ENCODE measurements at regions not wholly inside any gene's neighbourhood (a gene's known extent, or its start where the extent isn't known, plus 50 kb on each side); places are given as distances from the start of the nearest gene placed in this dataset.
"Not testable (repeated sequence)": the region's sequence is repeated elsewhere in the genome, so short reads cannot be mapped to it uniquely, and the experiment has no call there.

- Mint-ChIP-seq H3K9me3 (no peaks in the 10 kb centered on the region), H3K27ac (no peak overlapping the region), H3K27me3 (peaks cover 4% of the 10 kb centered on the region), H3K4me3 (no peak overlapping the region), H3K36me3 (ENCODE audit: low read depth) (no peaks in the 10 kb centered on the region), H3K4me1 (no peaks in the 10 kb centered on the region)
- ChIA-PET POLR2A (no interaction called here), CTCF (interaction anchor here (0.9 kb wide), 1 partner anchor 177 kb away, joined by 3 read pairs; no protein-coding TSS in a partner anchor)
- DNase-seq, result no peak
Measured at GRCh38 chr14:55908106-55908505, 210.1 kb upstream of the PELI2 start.

- Mint-ChIP-seq H3K9me3 (no peaks in the 10 kb centered on the region), H3K27me3 (peaks cover 8% of the 10 kb centered on the region), H3K4me3 (no peak overlapping the region), H3K36me3 (ENCODE audit: low read depth) (no peaks in the 10 kb centered on the region), H3K27ac (no peak overlapping the region), H3K4me1 (no peaks in the 10 kb centered on the region)
- POLR2A ChIA-PET, result no interaction called here
- no peak for DNase-seq
- CTCF ChIA-PET, result no interaction called here
Measured at GRCh38 chr14:55909879-55910278, 208.3 kb upstream of the PELI2 start.

DNA sequence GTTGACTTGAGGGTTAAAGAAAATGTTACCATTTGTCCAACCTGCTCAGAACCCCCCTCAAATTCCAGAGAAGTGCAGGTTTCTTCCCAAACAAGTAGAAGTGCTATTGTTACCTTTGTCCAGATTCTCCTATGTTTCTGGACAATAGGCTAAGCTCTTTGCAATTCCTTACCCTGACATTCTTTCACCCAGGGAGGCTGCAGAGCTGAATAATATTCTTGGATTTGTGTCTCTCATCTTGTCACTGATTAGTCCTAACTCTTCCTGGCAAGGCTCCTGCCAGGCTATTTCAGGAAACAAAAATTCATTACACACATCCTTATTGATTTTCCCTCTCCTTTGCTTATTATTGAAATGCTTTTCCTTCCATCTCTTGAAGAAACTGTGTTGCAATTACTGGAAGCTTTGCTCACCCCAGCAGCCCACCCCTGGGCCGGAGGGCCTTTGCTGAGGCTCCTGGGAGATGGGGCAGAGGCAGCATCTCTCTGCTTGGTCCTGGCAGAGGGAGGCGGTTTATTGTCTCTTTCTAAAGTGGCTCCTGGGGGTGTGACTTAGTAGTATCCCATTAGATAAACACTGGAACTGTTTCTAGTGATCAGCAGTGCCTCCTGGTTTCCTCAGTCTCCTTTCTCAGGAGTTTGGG, 207.5 kb upstream of the PELI2 start:
- Mint-ChIP-seq H3K4me3 (no peak overlapping the region), H3K4me1 (no peaks in the 10 kb centered on the region), H3K36me3 (ENCODE audit: low read depth) (no peaks in the 10 kb centered on the region), H3K27ac (no peak overlapping the region), H3K9me3 (no peaks in the 10 kb centered on the region), H3K27me3 (peaks cover 8% of the 10 kb centered on the region)
- no peak for DNase-seq
- ChIA-PET CTCF (interaction anchor here (0.6 kb wide), 1 partner anchor 433 kb away, joined by 4 read pairs; no protein-coding TSS in a partner anchor), POLR2A (no interaction called here)

DNA sequence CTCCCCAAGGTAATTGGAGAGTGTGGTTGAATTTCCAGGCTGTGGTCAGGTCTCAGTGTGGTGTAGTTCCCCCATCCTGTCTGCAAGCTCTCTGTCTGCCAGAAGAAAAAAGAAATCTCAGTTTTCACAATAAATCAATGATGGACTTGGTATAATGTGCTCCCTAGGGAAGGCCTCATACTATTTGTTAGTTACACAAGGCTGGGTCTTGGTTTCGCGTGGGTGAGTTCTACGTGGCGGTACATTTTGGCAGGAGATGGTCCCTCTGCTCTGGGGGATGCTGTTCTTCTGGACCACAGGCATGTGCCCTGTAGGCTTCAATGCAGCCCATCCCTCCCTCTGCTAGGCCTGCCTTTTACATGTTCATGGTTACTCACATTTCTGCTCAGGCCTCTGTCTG, 206.4 kb upstream of the PELI2 start:
- no peaks in the 10 kb centered on the region for H3K36me3 Mint-ChIP-seq (ENCODE audit: low read depth)
- DNase-seq, result no peak
- POLR2A ChIA-PET, result no interaction called here
- no peaks in the 10 kb centered on the region for H3K4me1 Mint-ChIP-seq
- CTCF ChIA-PET, result no interaction called here
- H3K9me3 Mint-ChIP-seq, result no peaks in the 10 kb centered on the region
- no peak overlapping the region for H3K4me3 Mint-ChIP-seq
- H3K27ac Mint-ChIP-seq, result no peak overlapping the region
- peaks cover 16% of the 10 kb centered on the region for H3K27me3 Mint-ChIP-seq

DNA sequence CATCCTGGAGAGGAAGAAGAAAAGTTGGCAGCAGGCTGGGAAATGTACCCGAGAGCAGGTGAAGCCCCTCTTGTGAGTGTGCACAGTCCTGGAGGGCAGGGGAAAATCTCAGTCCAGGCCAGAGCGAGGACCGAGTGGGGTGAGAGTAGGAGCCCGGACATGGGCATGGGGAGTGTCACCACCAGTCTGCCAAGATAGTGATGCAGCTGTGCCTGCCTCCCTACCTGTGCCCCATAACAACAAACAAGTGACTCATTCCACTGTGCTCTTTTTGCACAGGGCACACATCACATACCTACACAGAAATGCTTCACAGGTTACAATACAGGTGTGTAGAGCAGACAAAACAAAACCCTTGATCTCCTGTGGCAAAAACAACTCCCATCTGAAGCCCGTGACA, 205.9 kb upstream of the PELI2 start:
- peaks cover 20% of the 10 kb centered on the region for H3K27me3 Mint-ChIP-seq
- H3K9me3 Mint-ChIP-seq, result no peaks in the 10 kb centered on the region
- no peak overlapping the region for H3K4me3 Mint-ChIP-seq
- H3K4me1 Mint-ChIP-seq, result no peaks in the 10 kb centered on the region
- H3K27ac Mint-ChIP-seq, result no peak overlapping the region
- DNase-seq, result no peak
- POLR2A ChIA-PET, result no interaction called here
- CTCF ChIA-PET, result no interaction called here
- H3K36me3 Mint-ChIP-seq (ENCODE audit: low read depth), result no peaks in the 10 kb centered on the region

- Mint-ChIP-seq H3K36me3 (ENCODE audit: low read depth) (no peaks in the 10 kb centered on the region), H3K4me3 (no peak overlapping the region), H3K27me3 (peaks cover 20% of the 10 kb centered on the region), H3K4me1 (no peaks in the 10 kb centered on the region), H3K27ac (no peak overlapping the region), H3K9me3 (no peaks in the 10 kb centered on the region)
- ChIA-PET CTCF (no interaction called here), POLR2A (no interaction called here)
- no peak for DNase-seq
Measured at GRCh38 chr14:55913324-55914025, 204.7 kb upstream of the PELI2 start.

GRCh38 chr14:55914771-55915170, 203.4 kb upstream of the PELI2 start:
- no peak for DNase-seq
- no peaks in the 10 kb centered on the region for H3K36me3 Mint-ChIP-seq (ENCODE audit: low read depth)
- peaks cover 18% of the 10 kb centered on the region for H3K27me3 Mint-ChIP-seq
- H3K4me1 Mint-ChIP-seq, result no peaks in the 10 kb centered on the region
- no peaks in the 10 kb centered on the region for H3K9me3 Mint-ChIP-seq
- ChIA-PET CTCF (no interaction called here), POLR2A (no interaction called here)
- H3K4me3 Mint-ChIP-seq, result no peak overlapping the region
- H3K27ac Mint-ChIP-seq, result no peak overlapping the region

DNA sequence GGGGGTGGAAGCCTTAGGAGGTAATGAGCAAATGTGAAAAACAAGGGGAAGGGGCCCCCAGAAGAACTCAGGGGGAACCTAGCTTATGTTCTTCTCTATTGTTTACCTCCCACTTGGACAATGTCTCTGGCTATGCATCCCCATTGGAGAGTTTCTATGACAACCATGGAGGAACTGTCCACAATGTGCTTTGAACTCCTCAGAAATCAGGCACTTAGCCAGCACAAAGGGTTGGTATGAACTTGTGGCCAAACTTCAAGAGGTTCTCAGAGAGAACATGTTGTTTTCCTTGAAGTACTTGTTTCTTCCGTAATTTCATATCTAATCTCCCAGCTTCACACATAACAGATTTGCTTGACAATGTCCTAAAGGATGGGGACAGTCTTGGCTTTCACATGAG, 202.8 kb upstream of the PELI2 start:
- Mint-ChIP-seq H3K9me3 (no peaks in the 10 kb centered on the region), H3K36me3 (ENCODE audit: low read depth) (no peaks in the 10 kb centered on the region), H3K4me1 (no peaks in the 10 kb centered on the region), H3K27ac (no peak overlapping the region), H3K4me3 (no peak overlapping the region), H3K27me3 (peaks cover 18% of the 10 kb centered on the region)
- ChIA-PET POLR2A (no interaction called here), CTCF (no interaction called here)
- DNase-seq, result no peak

DNA sequence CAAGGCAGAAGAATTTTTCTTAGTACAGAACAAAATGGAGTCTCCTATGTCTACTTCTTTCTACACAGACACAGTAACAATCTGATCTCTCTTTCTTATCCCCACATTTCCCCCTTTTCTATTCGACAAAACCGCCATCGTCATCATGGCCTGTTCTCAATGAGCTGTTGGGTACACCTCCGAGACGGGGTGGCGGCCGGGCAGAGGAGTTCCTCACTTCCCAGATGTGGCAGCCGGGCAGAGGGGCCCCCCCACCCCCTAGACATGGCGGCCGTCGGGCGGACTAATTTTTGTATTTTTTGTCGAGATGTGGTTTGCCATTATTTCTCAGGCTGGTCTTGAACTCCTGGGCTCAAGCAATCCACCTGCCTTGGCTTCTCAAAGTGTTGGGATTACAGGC, 198.4 kb upstream of the PELI2 start:
- POLR2A ChIA-PET; H3K4me1 Mint-ChIP-seq; H3K9me3 Mint-ChIP-seq; H3K36me3 Mint-ChIP-seq (ENCODE audit: low read depth); CTCF ChIA-PET; DNase-seq; H3K27ac Mint-ChIP-seq; H3K4me3 Mint-ChIP-seq: not testable (repeated sequence)
- peaks cover 14% of the 10 kb centered on the region for H3K27me3 Mint-ChIP-seq

DNA sequence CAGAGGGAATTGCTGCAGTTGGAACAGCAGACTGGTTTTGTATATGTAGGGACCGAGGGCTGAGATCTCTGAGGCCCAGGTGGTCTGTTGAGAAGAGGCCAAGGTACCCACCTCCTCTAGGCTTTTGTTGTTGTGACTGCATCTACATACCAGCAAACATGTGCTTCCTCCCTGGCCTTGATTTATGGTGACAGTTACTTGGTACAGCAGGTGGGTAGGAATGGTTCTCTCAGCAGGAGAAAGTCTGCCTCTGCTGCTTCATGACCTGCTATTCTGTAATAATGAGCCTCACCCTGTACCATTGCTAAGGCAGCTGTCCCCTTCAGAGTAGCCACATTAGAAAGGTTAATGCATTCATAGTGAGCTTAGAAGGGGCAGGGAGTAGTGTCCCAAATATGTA, 196.7 kb upstream of the PELI2 start:
- Mint-ChIP-seq H3K27me3 (peaks cover 8% of the 10 kb centered on the region), H3K4me1 (no peaks in the 10 kb centered on the region), H3K9me3 (no peaks in the 10 kb centered on the region), H3K36me3 (ENCODE audit: low read depth) (no peaks in the 10 kb centered on the region), H3K27ac (no peak overlapping the region), H3K4me3 (no peak overlapping the region)
- CTCF ChIA-PET, result no interaction called here
- DNase-seq, result no peak
- POLR2A ChIA-PET, result no interaction called here

- Mint-ChIP-seq H3K36me3 (ENCODE audit: low read depth) (no peaks in the 10 kb centered on the region), H3K27me3 (peaks cover 5% of the 10 kb centered on the region), H3K4me3 (no peak overlapping the region), H3K27ac (no peak overlapping the region), H3K9me3 (no peaks in the 10 kb centered on the region), H3K4me1 (no peaks in the 10 kb centered on the region)
- ChIA-PET CTCF (no interaction called here), POLR2A (interaction anchor here (1.0 kb wide), 1 partner anchor 181 kb away, joined by 3 read pairs; no protein-coding TSS in a partner anchor)
- no peak for DNase-seq
Measured at GRCh38 chr14:55926007-55926406, 192.2 kb upstream of the PELI2 start.

DNA sequence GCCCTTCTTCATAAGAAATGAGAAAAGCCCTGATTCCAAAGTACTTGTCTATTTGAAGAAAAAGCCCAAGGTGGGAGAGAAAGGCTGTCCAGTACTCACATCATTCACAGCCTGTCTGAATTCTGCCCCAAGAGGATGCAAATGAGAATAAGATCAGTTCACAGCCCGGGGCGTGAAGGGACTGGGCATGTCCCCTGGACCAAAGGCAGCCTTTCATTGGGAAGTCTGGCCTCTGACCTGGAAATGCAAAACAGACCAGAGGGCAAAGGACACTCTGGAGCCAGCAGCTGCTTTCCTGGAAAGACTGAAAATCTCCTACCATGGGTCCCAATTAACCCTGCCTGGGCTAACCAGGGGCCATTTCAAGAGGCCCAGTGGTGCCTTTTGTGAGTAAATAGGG, 191.2 kb upstream of the PELI2 start:
- peaks cover 7% of the 10 kb centered on the region for H3K27me3 Mint-ChIP-seq
- no peaks in the 10 kb centered on the region for H3K9me3 Mint-ChIP-seq
- H3K4me3 Mint-ChIP-seq, result no peak overlapping the region
- no peak overlapping the region for H3K27ac Mint-ChIP-seq
- H3K36me3 Mint-ChIP-seq (ENCODE audit: low read depth), result no peaks in the 10 kb centered on the region
- POLR2A ChIA-PET, result no interaction called here
- CTCF ChIA-PET, result no interaction called here
- DNase-seq, result no peak
- no peaks in the 10 kb centered on the region for H3K4me1 Mint-ChIP-seq

DNA sequence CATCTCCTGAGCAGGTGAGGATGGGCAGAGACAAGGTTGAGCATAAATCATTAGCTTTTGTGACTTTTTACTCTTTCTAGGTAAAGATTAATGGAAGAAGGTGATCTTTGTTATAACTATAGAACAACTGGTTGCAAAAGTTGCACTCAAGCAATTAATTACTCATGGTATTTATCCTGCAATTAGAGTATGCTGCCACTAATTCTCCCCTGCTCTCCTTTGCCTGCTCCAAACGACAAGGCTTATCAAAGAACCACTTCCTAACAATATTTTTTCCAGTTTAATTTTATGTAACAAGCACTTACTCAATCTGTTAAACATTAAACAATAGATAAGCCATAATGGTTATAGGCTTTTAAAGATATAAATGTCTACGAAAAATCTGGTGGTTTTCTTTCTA, 189.9 kb upstream of the PELI2 start:
- ChIA-PET CTCF (no interaction called here), POLR2A (no interaction called here)
- no peak for DNase-seq
- Mint-ChIP-seq H3K27me3 (peaks cover 8% of the 10 kb centered on the region), H3K9me3 (no peaks in the 10 kb centered on the region), H3K36me3 (ENCODE audit: low read depth) (no peaks in the 10 kb centered on the region), H3K4me1 (no peaks in the 10 kb centered on the region), H3K4me3 (no peak overlapping the region), H3K27ac (no peak overlapping the region)

- Mint-ChIP-seq H3K9me3 (no peaks in the 10 kb centered on the region), H3K36me3 (ENCODE audit: low read depth) (no peaks in the 10 kb centered on the region), H3K4me3 (no peak overlapping the region), H3K4me1 (no peaks in the 10 kb centered on the region), H3K27me3 (peaks cover 8% of the 10 kb centered on the region), H3K27ac (no peak overlapping the region)
- no peak for DNase-seq
- ChIA-PET CTCF (no interaction called here), POLR2A (no interaction called here)
Measured at GRCh38 chr14:55929136-55929535, 189.1 kb upstream of the PELI2 start.
